CD4-positive, alpha-beta T cell (primary cell): ENCODE measurements at regions not wholly inside any gene's neighbourhood (a gene's known extent, or its start where the extent isn't known, plus 50 kb on each side); places are given as distances from the start of the nearest gene placed in this dataset.

Experiments
- ATAC-seq: fragments of 200-7000 bp; cut with Tn5 transposase; one replicate; pipeline ENCODE4 v1.10.0; 2022; ENCODE audit warnings: mild to moderate bottlenecking; ENCODE audit not compliant: poor library complexity
- CTCF ChIA-PET: fragments of 350-600 bp; sonication (Branson Sonifier 250); formaldehyde crosslinking; loops from one replicate; lab custom pipeline; 2021; ENCODE audit warnings: antibody characterized with exemption, inconsistent platforms; lab: Charles Lee
- POLR2A ChIA-PET: fragments of 350-600 bp; sonication (Branson Sonifier 250); formaldehyde crosslinking; loops from one replicate; lab custom pipeline; 2021; ENCODE audit warnings: antibody characterized with exemption, inconsistent platforms; lab: Charles Lee
- DNase-seq, 14 experiments: peaks; one replicate each; pipeline ENCODE4 v3.0.0-alpha.2; 2013 to 2020; ENCODE audit warnings: mixed read lengths in 2 of 14
- H3K27ac ChIP-seq, 2 donors: one replicate each; pipeline versions ENCODE4 v1.5.1 to v1.7.0; 2013; ENCODE audit warnings: low read length in 2 of 2, low read depth in 1 of 2, mild to moderate bottlenecking in 1 of 2
- H3K27me3 ChIP-seq, 2 experiments: 1 replicate in 1 of 2; 2 replicates in 1 of 2; pipeline versions ENCODE4 v1.6.1 to v1.7.0; 2013; ENCODE audit warnings: low read length in 2 of 2, control low read depth in 1 of 2, mild to moderate bottlenecking in 1 of 2, moderate library complexity in 1 of 2; ENCODE audit not compliant: insufficient read depth in 2 of 2, control insufficient read depth in 1 of 2
- H3K36me3 ChIP-seq: one replicate; pipeline ENCODE4 v1.6.1; 2013; ENCODE audit warnings: low read length, control low read depth; ENCODE audit not compliant: insufficient read depth
- H3K4me1 ChIP-seq: one replicate; pipeline ENCODE4 v1.6.1; 2013; ENCODE audit warnings: low read length, control low read depth; ENCODE audit not compliant: insufficient read depth
- H3K4me3 ChIP-seq: one replicate; pipeline ENCODE4 v1.5.1; 2013; ENCODE audit warnings: mild to moderate bottlenecking, low read length, moderate library complexity
- H3K9me3 ChIP-seq, 2 experiments: 1 replicate in 1 of 2; 2 replicates in 1 of 2; pipeline versions ENCODE4 v1.6.1 to v1.7.0; 2013; ENCODE audit warnings: low read length in 2 of 2, mild to moderate bottlenecking in 2 of 2, control low read depth in 1 of 2, moderate library complexity in 1 of 2; ENCODE audit not compliant: control insufficient read depth in 1 of 2, insufficient read depth in 1 of 2
- H3K27ac Mint-ChIP-seq: one replicate; pipeline ENCODE4 v1.8.0; 2020; ENCODE audit warnings: mixed read lengths
- H3K27me3 Mint-ChIP-seq: one replicate; pipeline ENCODE4 v1.8.0; 2021; ENCODE audit warnings: mixed read lengths
- H3K36me3 Mint-ChIP-seq: one replicate; pipeline ENCODE4 v1.8.0; 2021; ENCODE audit warnings: low read depth, mixed read lengths
- H3K4me1 Mint-ChIP-seq: one replicate; pipeline ENCODE4 v1.8.0; 2021; ENCODE audit warnings: low read depth, mixed read lengths
- H3K4me3 Mint-ChIP-seq: one replicate; pipeline ENCODE4 v1.8.0; 2020; ENCODE audit warnings: mild to moderate bottlenecking, mixed read lengths
- H3K9me3 Mint-ChIP-seq: one replicate; pipeline ENCODE4 v1.8.0; 2020; ENCODE audit warnings: mixed read lengths
- intact Hi-C, 2 experiments: fragments of 100-400 bp; cut with DNase I in 1 of 2; cut with micrococcal nuclease in 1 of 2; formaldehyde crosslinking; loops; one replicate each; pipeline versions ENCODE4 v1.15.1 to v1.9.0; 2023 to 2025; cut with DNase I, micrococcal nuclease
- TF ChIP-seq, protein P1 (sequence below): fragments of 200-600 bp; IDR thresholded peaks from one replicate; pipeline ENCODE4 v1.8.0; 2022; ENCODE audit warnings: antibody characterized with exemption, mild to moderate bottlenecking

DNA sequence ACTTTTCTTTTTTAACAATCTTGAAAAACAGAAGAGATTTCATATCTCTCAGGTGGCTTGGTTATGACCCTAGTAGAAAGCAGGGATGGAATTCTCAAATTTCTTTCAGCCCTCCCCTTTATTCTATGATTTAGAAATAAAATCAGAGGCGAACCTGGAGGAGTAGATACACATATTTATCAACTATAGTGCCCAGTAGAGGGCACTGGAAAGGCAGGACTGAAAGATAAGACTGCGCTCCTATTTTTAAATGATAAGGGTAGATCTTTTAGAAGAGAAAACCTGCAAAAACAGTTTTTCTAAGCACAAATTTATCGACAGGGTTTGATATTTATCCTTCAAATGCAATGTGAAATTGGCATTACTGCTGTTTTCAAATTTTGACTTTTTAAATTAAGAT is 1296.6 kb downstream of the EPHA7 start:
- H3K4me1 Mint-ChIP-seq = no peaks in the 10 kb centered on the region
- no peaks in the 10 kb centered on the region for H3K36me3 Mint-ChIP-seq
- TF ChIP-seq, protein P1, sequence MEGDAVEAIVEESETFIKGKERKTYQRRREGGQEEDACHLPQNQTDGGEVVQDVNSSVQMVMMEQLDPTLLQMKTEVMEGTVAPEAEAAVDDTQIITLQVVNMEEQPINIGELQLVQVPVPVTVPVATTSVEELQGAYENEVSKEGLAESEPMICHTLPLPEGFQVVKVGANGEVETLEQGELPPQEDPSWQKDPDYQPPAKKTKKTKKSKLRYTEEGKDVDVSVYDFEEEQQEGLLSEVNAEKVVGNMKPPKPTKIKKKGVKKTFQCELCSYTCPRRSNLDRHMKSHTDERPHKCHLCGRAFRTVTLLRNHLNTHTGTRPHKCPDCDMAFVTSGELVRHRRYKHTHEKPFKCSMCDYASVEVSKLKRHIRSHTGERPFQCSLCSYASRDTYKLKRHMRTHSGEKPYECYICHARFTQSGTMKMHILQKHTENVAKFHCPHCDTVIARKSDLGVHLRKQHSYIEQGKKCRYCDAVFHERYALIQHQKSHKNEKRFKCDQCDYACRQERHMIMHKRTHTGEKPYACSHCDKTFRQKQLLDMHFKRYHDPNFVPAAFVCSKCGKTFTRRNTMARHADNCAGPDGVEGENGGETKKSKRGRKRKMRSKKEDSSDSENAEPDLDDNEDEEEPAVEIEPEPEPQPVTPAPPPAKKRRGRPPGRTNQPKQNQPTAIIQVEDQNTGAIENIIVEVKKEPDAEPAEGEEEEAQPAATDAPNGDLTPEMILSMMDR = no peak
- no peak overlapping the region for H3K27ac Mint-ChIP-seq
- Histone ChIP-seq H3K4me1 (no peaks in the 10 kb centered on the region), H3K4me3 (no peak overlapping the region), H3K9me3 (peaks cover 0 to 3% of the 10 kb centered on the region in 2 experiments), H3K27me3 (no peaks in the 10 kb centered on the region), H3K27ac (no peak overlapping the region), H3K36me3 (no peaks in the 10 kb centered on the region)
- no peaks in the 10 kb centered on the region for H3K27me3 Mint-ChIP-seq
- ChIA-PET CTCF (no interaction called here), POLR2A (no interaction called here)
- DNase-seq (no peak), ATAC-seq (no peak)
- peaks cover 2% of the 10 kb centered on the region for H3K9me3 Mint-ChIP-seq
- H3K4me3 Mint-ChIP-seq = no peak overlapping the region
- intact Hi-C loops = no loop called here

DNA sequence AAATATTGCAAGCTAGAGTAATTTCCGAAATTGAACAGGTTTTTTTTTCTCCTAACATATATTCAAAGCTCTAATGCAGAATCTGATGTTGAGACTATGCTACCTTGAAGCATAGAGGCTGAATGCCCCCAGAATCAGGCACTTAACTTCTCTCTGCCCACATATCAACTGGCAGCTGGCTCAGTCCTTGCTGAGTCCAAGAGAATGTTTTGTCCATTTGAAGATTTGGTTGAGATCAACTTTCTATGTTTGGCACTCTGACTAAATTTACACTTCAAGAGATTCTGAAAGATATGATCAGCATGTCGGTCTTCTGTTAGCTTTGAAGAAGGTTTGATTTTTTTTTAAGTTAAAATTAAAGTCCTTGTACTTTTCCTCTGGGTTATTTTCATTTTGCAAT is 1298.1 kb downstream of the EPHA7 start:
- intact Hi-C loops = no loop called here
- H3K9me3 Mint-ChIP-seq = peaks cover 2% of the 10 kb centered on the region
- H3K36me3 Mint-ChIP-seq = no peaks in the 10 kb centered on the region
- H3K27me3 Mint-ChIP-seq = no peaks in the 10 kb centered on the region
- H3K4me3 Mint-ChIP-seq = no peak overlapping the region
- H3K27me3 ChIP-seq = no peaks in the 10 kb centered on the region
- ChIA-PET POLR2A (no interaction called here), CTCF (no interaction called here)
- no peaks in the 10 kb centered on the region for H3K4me1 Mint-ChIP-seq
- DNase-seq (no peak), ATAC-seq (no peak)
- H3K4me1 ChIP-seq = no peaks in the 10 kb centered on the region
- no peak overlapping the region for H3K27ac ChIP-seq
- TF ChIP-seq, protein P1 = no peak
- H3K9me3 ChIP-seq = no peaks in the 10 kb centered on the region
- H3K4me3 ChIP-seq = no peak overlapping the region
- H3K36me3 ChIP-seq = no peaks in the 10 kb centered on the region
- H3K27ac Mint-ChIP-seq = no peak overlapping the region

- Mint-ChIP-seq H3K9me3 (peaks cover 2% of the 10 kb centered on the region), H3K36me3 (no peaks in the 10 kb centered on the region)
Measured at GRCh38 chr6:92117800-92118199, 1301.6 kb downstream of the EPHA7 start.

More at GRCh38 chr6:92117800-92118199, 1301.6 kb downstream of the EPHA7 start:
- H3K4me3 ChIP-seq = no peak overlapping the region
- no peak overlapping the region for H3K27ac ChIP-seq
- H3K9me3 ChIP-seq = no peaks in the 10 kb centered on the region
- ChIA-PET POLR2A (no interaction called here), CTCF (no interaction called here)
- TF ChIP-seq, protein P1 = no peak
- H3K36me3 ChIP-seq = no peaks in the 10 kb centered on the region
- ATAC-seq = no peak
- H3K27me3 Mint-ChIP-seq = no peaks in the 10 kb centered on the region
- H3K4me1 Mint-ChIP-seq = no peaks in the 10 kb centered on the region
- H3K27ac Mint-ChIP-seq = no peak overlapping the region
- H3K4me3 Mint-ChIP-seq = no peak overlapping the region
- H3K4me1 ChIP-seq = no peaks in the 10 kb centered on the region
- DNase-seq = no peak
- intact Hi-C loops = no loop called here
- H3K27me3 ChIP-seq = no peaks in the 10 kb centered on the region
